GM19035 (cell line): ENCODE measurements at regions not wholly inside any gene's neighbourhood (a gene's known extent, or its start where the extent isn't known, plus 50 kb on each side); places are given as distances from the start of the nearest gene placed in this dataset.

ENCODE experiments used
- ATAC-seq: cut with Tn5 transposase; IDR thresholded peaks from one replicate; pipeline ENCODE4 v1.9.1; 2021; ENCODE audit not compliant: unreplicated experiment

DNA sequence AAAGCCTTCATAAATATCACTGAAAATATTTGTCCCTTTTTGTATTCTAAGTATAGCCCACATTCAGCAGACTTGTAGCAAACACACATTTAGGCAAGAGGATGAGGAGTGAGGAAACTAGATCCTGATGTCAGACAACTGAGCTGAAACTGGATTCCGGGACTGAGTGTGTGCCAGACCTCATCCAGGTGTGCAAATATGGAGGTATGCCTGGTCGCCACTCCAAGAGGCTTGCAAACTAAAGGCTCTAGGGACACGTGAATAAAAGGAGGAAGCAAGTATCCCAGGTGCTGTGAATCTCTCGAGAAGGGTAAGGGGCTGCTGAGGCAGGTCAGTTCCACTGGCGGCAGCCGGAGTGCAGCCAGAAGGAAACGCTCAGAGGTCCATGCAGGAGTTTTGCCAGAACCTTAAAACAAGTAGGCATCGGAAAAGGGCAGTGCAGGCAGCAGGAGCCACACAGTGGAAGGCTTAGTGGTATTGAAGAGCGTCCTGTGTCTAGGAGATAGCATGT is 77.4 kb upstream of the ALDH1B1 start:
- ATAC-seq = no peak

GRCh38 chr9:38313421-38313820 is 79.1 kb upstream of the ALDH1B1 start:
- ATAC-seq = no peak

GRCh38 chr9:38312406-38312805 is 80.1 kb upstream of the ALDH1B1 start:
- ATAC-seq = no peak

DNA sequence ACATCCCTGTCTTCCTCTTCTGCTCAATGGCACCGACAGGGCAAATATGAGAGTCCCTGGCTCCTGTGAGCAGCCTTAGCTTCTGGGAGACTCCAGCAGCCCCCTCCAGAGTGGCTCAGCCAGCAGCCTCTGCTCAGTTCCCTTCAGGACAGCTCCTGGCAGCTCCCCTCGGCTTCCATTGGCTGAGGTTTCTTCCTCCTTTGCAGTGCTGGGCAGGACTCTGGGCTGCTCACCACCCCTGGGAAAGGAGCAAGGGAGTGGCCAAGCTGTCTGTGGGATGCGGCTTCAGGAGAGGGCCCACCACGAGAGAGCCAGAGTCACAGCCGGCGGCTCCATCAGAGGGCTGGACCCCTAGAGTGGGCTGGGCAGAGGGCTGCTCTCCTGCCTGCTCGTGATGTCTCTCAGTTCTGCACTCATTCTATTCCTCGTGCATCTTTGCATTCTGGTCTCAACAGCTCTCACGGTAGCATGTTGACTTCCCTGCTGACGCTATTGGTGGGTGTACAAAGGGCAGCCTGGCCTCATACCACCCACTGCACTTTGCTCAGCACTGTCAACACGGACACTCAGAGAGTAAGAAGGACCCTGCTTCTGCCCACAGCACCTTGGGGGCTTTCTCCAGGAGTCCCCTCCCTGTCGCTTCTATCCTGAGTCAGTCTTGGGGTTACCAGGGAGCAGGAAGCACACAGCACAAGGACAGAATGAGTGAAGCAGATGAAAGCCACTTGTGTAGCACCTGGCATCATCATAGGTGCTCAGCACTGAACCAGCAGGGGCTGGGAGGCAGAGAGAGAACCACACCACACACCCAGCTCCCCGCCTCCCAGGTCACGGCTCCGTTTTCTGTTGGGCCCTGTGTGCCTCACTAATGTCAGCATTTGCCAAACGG is 80.9 kb upstream of the ALDH1B1 start:
- ATAC-seq = no peak

DNA sequence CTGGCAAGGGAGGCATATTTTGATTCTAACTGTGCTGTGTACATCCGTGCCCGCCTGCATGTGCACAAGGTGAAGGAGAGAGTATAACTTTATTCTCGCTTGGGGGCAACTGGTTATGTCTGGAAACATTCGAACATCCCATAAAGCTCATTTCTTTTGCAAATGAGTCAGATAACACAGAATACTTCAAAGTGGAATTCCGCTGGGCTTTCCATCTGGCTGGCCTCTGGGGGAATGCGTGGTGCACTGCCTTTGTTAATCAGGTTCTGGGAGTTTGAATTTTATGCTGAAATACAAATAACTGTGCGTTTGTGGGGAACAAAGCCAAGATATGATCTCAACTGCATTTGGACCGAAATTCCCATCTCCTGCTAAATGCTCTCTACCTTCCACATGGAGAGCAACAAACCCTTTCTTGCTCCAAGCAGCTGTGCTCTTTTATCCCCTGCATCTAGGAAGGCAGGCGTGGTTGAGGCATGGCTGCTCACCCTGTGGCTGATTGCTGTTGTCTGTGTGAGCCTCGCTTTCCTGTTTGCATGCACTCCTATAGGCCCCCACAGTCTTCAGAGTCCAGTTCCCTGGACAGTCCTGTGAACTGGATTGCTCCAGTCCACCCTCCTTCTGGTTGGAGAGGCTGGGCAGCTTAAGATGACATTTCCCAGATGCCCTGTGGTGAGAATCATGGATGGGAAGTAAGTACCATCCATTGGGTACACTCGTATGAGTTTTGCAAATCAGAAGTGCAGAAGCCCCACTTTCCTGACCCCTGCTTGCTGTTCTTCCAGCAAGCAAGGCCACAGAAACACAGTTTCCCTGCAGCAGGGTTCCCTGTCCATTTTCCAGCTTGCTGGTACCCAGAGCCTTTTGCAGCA is 82.9 kb upstream of the ALDH1B1 start:
- ATAC-seq = no peak

- ATAC-seq = no peak
These were observed 84.4 kb upstream of the ALDH1B1 start for GRCh38 chr9:38308136-38308535.

DNA sequence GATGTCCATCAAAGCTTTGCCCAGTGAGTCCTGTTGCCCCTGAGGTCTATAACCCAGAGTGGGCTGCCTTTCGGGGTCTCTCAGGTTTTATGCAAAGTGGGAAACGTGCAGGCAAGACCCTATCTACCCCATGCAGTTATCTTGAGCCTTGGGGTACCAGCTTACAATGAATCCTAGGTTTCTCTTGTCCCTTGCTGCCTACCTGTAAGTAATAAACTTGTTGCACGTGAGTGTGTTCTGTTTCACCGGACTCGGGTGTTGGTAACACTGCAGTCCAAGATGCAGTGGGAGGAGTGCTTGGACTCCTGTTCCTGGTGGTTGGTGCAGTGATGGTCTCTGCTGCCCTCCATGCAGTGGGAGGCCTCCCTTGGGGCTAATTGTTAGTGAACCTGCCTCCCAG is 85.6 kb upstream of the ALDH1B1 start:
- ATAC-seq = no peak

- no peak for ATAC-seq
These were observed 86.9 kb upstream of the ALDH1B1 start for GRCh38 chr9:38305582-38305981.

DNA sequence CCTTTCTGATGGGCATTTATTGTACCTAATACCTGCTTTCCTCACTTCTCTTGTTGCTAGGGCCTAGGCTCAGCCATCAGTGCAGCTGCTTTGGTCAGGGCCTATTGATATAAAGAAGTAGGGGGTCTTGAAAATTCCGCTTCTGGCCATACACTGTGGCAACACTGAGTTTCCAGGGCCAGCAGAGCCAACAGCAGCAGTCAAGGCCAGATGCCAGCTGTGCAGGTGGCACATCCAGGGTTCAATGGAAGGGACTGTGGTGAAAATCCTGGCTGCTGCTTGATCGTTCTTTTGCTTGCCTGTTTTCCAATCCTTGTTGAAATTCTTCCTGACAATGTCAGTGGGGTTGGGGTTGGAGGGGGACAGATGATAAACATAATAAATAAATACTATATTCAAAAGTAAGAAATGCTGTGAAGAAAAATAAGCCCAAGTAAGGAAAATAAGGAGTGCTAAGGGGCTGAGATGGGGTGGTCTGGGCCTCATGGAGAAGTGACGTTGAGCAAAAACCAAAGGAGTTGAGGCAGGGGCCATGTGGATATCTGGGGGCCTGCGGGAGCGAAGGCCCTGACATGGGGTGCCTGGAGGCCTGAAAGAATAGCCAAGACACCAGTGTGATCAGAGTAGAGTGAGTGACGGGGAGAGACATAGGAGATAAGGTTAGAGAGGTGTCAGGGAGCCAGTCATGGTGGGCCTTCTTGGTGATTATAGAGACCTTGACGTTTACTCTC is 91.0 kb upstream of the ALDH1B1 start:
- no peak for ATAC-seq

DNA sequence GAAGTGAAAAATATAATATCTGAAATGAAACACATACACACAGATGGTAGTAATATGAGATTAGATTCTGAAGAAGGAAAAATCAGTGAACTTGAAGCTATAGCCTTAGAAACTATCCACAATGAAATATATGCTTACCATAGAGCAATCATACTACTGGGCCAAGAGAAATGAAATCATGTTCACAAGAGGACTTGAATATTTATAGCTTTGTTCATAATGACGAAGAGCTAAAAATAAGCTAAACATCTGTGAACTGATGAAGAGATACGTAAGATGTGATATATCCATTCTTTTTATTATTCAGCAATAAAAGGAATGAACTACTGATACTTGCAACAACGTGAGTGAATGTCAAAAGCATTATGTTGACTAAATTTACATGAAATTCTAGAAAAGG is 92.6 kb upstream of the ALDH1B1 start:
- no peak for ATAC-seq

- ATAC-seq = no peak
These were observed 93.6 kb upstream of the ALDH1B1 start for GRCh38 chr9:38298904-38299303.

GRCh38 chr9:38298503-38298902 is 94.0 kb upstream of the ALDH1B1 start:
- no peak for ATAC-seq

- ATAC-seq = no peak
These were observed 95.7 kb upstream of the ALDH1B1 start for GRCh38 chr9:38296807-38297206.

DNA sequence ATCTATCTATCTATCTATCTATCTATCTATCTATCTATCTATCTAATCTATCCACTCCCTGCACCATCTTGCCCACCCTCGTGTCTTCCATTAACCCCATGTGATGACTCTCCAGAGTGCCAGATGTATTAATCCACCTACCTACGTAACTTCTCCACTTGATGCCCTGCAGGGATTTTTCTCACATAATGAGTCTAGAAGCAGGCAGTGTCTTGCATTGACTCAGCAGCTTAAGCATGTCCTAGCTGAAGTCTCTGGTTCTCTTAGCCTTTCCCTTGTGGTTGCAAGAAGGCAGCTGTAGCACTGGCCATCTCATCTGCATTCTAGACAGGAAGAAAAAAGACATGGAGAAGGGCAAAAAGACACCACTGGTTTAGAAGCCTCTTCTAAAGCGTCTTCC is 96.7 kb upstream of the ALDH1B1 start:
- ATAC-seq = no peak

- no peak for ATAC-seq
These were observed 98.1 kb upstream of the ALDH1B1 start for GRCh38 chr9:38294220-38294960.

DNA sequence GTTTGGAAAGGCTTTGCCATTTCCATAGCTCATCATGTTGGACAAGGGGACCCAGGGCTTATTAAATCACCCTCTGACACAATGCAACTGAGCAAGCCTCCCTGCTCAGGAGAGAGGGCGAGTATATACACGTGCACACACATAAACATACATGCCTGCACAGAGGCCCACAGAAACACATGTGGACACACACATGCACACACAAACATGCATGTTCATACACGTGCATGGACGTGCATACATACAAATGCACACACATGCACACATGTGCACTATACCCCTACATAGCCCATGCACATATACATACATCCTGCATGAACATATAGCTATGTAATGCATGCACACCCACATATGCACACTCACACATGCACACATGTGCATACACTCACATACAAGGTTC is 99.5 kb upstream of the ALDH1B1 start:
- ATAC-seq = no peak

- no peak for ATAC-seq
These were observed 100.0 kb upstream of the ALDH1B1 start for GRCh38 chr9:38292480-38292879.

DNA sequence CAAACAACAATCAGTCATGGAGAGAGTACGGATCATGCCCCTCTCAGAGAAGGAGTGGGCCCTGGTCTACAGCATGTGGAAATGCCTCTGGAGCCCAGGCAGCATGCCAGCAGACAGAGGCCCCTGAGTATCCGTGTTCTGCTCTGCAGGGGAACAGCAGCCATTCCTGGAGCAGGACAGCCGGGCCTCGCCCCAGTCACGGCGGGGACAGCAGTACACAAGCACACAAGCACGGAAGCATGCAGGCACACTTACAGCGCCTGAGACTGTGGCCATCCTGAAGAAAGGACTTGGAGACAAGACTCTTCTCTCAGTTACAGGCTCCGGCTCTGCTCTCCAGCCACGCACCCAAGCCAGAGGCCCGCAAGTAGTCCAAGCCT is 102.6 kb upstream of the ALDH1B1 start:
- ATAC-seq = no peak

- ATAC-seq = no peak
These were observed 103.2 kb upstream of the ALDH1B1 start for GRCh38 chr9:38289236-38289865.

DNA sequence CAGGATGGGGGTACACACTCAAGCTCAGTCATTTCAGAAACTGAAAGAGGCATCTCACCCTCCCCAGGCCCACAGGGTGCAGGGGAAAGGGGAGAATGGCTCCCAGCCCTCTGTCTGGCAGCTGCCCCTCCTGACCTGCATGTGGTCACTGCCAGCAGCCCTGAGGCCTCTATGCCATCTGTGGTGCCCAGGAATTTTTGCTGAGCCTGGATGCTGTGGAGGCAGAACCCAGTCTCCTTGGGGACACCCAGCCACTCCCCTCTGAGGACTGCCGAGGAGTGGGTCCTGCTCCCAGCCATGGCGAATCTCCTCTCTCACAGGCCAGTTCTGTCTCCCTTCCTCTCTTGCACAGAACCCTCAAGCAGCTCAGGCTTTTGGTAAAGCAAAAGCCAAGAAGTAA is 104.0 kb upstream of the ALDH1B1 start:
- no peak for ATAC-seq
